Choroid plexus epithelial cell (primary cell): ENCODE measurements at regions not wholly inside any gene's neighbourhood (a gene's known extent, or its start where the extent isn't known, plus 50 kb on each side); places are given as distances from the start of the nearest gene placed in this dataset.

Experiments
- DNase-seq: peaks from one replicate; pipeline ENCODE4 v3.0.0-alpha.2; 2010; ENCODE audit warnings: low read depth
- H3K4me3 ChIP-seq: 2 replicates; pipeline ENCODE4 v1.5.1; 2011; ENCODE audit warnings: low read depth, mild to moderate bottlenecking, control low read depth, low read length, moderate library complexity
- CTCF ChIP-seq: conservative IDR thresholded peaks from 2 replicates; pipeline ENCODE4 v1.5.1; 2011; ENCODE audit warnings: low read depth, mild to moderate bottlenecking, control low read depth, inconsistent platforms, low read length, moderate library complexity

DNA sequence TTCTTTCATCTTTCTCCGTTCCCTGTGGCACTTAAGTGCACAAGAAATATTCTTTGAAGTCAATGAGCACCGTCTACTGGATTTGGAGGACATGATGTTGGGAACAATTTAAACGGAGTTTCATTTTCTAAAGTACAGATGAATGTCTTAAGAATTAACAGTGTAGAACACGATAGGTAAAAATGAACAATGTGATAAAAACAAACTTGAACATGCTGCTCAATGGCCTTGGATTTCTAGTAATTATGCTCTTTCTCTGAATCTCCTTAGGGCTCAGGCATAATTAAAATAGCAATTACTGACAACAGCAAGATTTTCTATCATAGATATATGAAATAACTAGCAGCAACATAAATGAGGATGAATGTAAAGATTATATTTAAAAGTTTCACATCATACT, 142.2 kb upstream of the CDH6 start:
- TF ChIP-seq CTCF = no peak
- H3K4me3 ChIP-seq = no peak overlapping the region
- no peak for DNase-seq

- no peak for TF ChIP-seq CTCF
- H3K4me3 ChIP-seq = no peak overlapping the region
- DNase-seq = peak; percentile 18
Observed at GRCh38 chr5:31049936-31050704, 143.4 kb upstream of the CDH6 start.

GRCh38 chr5:31049461-31049860, 144.0 kb upstream of the CDH6 start:
- H3K4me3 ChIP-seq = no peak overlapping the region
- TF ChIP-seq CTCF = no peak
- DNase-seq = no peak

DNA sequence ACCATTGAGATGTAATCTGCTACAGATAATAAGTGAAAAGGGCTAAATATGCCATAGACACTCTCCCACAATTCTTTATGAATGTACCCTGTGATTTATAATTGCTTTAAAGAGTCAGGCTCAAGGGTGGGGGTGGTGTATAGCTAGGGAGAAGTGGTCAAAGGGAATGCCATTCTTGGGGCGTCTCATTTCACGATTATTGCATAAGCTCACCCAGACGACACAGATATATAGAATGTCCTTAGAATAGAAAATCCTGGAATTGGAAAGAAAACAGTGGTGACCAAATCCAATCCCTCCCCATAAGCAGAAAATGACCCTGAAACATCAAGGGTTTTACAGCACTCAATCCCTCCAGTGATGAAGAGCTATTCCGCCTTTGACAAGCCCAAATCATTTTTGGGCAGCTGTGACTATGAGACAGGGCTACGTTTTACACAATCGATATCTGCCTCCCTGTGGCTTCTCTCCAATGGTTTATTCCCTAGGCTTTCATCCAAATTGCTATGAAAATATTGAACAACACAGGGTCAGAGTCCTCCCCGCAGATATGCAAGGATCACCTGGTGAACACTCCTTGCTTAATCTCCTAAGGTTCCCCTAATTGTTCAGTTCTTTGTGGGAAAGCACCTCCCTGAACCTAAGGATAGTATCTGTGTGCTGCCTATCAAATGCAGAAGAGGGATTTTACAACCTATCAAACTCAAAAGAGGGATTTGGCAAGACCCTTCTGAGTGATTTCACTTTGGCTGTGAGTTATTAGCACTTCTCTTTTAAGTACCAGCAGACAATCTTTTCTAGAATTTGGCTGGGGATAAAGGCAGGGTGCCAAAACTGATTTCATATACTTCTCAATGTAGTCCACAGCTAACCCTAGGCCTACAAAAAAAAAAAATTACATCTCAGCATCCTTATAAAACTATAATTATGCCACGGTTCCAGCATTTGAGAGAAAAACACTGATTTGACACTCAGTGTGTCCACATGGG, 144.9 kb upstream of the CDH6 start:
- no peak for TF ChIP-seq CTCF
- H3K4me3 ChIP-seq = no peak overlapping the region
- peak; percentile 51 for DNase-seq

DNA sequence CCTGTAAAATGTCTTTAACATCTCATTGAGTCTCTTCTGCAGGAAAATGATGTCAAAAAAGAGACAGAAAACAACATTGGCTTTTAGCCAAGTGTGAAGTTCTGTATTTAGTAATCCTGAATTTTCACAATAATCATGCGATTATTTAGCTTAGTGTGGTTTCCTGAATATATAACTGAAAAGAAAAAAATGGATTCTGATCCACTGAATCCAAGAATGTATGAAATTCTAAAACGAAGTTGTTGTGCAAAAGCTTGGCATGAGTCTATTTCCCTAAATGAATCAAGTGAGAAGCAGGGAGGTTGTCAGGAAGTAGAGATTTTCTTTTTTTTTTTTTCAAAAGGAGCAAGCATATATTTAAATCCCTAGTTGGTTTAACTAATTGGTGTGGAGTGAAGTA, 145.9 kb upstream of the CDH6 start:
- no peak overlapping the region for H3K4me3 ChIP-seq
- no peak for TF ChIP-seq CTCF
- peak; percentile 29 for DNase-seq

- TF ChIP-seq CTCF = no peak
- no peak for DNase-seq
- H3K4me3 ChIP-seq = no peak overlapping the region
Observed at GRCh38 chr5:31047007-31047406, 146.5 kb upstream of the CDH6 start.

DNA sequence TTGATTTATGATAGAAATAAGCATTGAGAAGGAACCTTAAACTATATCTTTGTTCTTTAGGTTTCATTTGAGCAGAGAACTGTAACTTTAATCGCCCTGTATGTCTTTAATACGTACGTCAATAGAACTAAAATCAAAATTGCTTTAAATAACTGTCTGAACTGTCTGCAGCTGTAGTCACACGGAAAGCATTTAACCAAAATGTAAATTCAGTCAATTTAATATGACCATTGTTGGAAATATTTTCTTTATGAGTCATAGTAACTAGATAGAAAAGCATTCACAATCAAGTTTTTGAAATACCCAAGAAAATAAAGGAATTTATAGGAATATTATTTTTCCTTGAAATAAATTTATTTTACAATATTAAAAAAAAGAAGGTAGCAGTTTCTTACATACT, 157.1 kb upstream of the CDH6 start:
- TF ChIP-seq CTCF = no peak
- peak; percentile 73 for DNase-seq
- H3K4me3 ChIP-seq = no peak overlapping the region
